Stimulated activated CD8-positive, alpha-beta memory T cell treated with anti-CD3 and anti-CD28 coated beads, Interleukin-7, amount 100 ng/mL, for 48 hours (primary cell): ENCODE measurements at regions not wholly inside any gene's neighbourhood (a gene's known extent, or its start where the extent isn't known, plus 50 kb on each side); places are given as distances from the start of the nearest gene placed in this dataset.
"Not testable (repeated sequence)": the region's sequence is repeated elsewhere in the genome, so short reads cannot be mapped to it uniquely, and the experiment has no call there.

Experiments used
- DNase-seq, 2 donors: peaks; one replicate each; pipeline ENCODE4 v3.0.0-alpha.2; 2020; ENCODE audit warnings: low read depth in 1 of 2; ENCODE audit errors: extremely low read depth in 1 of 2

DNA sequence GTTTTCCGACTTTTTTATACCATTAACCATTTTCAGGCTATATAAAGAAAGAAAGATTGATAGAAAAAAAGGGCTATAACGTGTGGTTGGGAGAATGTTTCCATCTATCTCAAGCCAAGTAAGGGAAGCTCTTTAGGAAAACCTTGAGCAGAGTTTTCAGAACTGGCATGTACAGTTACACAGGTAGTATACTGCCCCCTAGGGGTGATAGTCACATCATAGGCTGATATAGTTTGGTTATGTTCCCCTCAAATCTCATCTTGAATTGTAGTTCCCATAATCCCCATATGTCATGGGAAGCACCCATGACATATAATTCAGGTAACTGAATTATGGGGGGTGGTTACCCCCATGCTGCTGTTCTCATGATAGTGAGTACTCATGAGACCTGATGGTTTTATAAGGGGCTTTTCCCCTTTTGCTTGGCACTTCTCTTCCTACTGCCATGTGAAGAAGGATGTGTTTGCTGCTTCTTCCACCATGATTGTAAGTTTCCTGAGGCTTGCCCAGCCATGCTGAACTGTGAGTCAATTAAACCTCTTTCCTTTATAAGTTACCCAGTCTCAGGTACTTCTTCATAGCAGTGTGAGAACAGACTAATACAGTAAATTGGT is 186.8 kb downstream of the TMA16 start:
- no peak for DNase-seq

DNA sequence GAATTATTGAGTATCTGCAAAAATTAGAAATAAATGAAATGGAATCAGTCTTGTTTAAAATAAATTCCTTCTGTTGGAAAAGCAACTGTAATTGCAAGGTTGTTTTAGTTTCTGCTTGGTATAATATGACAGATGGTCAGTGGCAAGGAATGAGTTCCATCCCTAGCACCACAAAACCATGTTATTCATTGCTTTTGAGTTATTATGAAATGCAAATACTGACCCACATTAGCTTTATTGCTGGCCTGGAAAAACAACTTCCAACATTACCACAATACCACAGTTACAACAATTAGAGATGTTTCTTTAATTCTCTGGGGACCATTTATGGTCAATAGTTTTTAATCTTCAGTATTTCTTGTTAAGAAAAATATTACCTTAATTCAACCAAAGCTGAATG is 194.4 kb downstream of the TMA16 start:
- no peak for DNase-seq

DNA sequence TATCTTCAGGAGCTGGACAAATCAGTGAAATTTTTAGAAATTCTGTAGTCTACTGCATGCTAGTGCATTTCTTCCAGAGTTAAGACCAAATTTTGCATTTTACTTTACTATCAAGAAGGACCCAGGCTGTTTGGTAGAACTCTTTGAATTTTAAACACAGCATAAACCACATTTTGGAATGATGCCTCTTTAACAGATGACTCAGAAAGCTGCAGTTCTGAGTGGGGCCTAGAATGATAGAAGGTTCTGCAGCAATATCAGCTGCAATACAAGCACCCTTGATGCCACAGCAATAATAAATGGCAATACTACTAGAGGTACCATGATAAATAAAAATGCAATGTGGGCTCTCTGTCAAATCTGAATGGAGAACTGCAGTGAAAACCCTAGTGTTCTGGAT is 198.7 kb downstream of the TMA16 start:
- DNase-seq = no peak

DNA sequence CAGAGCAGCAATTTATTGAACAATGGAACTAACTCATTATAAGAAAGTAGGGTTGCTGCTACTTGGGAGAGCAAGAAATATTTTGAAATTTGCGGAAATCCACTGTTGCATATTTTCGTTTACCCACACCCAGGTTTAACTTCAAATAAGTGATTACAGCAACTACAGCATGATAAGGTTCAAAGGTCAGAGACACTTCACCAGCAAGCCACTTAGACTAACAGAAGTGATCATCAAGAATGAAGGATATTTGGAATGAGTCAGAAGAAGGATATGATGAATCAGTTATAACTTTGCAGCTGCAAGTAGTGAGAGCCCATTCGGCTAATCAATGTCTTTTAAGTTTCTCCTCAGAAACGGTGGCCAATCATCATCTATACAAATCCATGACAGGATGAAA is 199.3 kb downstream of the TMA16 start:
- DNase-seq = no peak

DNA sequence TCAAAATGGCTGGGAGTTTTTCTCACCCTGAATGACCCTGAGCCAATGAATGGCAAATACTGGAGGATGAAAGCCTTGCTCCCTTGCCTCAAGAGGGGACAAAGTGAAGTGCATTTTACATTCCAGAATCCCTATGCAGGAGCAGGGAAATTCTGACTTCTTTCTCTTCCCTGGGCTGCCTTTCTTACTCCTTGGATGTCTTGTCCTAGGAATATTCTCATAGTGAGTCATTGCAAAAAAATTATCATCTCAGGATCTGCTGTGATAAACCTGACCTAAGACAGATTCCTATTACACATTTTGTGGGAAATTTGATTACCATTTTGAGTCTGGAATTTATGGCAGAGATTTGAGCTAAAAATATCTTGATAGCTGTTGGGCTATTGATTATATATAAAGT is 199.9 kb downstream of the TMA16 start:
- DNase-seq = no peak

DNA sequence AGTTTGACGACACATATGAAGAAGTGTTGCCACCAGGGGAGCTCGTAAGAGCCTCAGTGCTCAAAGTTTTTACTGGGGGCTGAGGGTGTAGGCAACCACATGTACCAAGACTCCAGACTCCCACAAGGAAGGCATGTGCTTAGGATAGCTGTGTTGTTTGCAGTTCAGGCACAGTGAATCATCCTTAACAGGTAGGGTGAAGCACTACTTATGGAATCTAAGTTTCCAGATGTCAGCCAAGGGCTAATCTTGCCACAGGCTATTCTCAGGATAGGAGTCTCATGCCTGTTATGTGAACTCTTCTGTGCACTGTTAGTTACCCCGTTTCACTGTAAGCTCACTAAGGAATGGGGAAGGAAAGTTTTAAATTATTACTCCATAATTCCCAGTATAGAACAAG is 202.6 kb downstream of the TMA16 start:
- DNase-seq = no peak

DNA sequence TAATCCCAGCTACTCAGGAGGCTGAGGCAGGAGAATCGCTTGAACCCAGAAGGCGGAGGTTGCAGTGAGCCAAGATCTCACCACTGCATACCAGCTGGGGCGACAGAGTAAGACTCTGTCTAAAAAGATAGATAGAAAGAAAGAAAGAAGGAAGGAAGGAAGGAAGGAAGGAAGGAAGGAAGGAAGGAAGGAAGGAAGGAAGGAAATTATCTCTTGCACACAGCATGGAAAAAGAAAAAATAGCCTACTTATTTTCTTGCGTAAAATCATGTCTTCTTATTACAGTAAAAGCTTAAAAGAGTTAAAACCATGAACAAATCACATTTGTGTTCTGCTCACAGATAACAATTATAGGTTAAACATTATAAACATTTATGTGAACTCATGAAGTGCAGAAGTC is 205.9 kb downstream of the TMA16 start:
- not testable (repeated sequence) for DNase-seq

DNA sequence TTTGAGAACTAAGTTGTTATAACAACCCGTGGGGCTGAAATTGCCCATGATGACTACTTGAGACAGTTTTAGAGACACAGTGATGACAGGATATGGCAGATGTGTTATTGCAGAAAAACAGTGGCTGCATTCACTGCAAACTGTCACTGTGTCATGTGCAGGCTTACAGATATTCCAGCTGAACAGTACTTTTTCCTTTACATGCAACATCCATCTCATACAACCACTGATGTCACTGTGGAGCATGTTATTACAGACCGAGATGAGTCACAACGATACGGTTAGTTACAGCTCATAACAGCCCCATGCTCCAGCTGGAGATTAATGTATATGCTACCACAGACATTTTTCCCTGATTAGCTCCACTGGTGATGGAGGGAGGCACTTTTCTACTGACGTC is 207.4 kb downstream of the TMA16 start:
- no peak for DNase-seq

DNA sequence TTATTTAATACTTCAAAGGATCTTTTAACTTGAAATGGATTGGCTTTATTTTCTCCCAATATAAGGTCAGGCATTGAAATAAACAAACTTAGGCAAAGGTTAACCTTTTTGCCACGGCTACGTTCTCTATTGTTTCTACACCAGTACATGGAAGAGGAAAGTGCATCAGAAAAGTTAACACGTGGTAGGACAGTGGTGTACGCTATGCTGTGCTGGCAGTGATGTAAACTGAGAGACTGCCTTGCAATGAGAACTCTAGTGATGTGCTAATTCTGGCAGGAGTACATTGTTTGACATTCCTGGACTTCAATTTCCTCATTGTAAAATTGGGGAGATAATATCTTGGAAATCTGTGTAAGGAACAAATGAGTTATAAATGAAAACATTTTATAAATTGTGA is 208.2 kb downstream of the TMA16 start:
- no peak for DNase-seq

DNA sequence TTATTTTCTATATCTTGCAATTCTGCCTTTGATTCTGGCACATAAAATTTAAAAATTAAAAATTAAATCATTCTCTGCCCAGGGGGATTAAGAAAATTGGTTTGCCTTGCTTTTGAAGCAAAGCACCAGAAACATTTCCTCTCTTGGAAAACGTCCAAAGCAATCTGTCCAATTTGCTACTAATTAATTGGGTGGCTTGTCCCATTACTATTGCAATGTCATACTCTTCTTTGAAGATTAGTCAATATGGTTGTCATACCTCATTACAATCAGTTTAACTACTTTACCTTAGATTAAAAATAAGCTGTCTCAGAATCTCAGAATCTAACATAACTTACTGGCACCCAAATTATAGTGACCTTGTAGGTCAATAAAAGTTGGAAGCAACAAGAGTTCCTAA is 208.8 kb downstream of the TMA16 start:
- DNase-seq = no peak

DNA sequence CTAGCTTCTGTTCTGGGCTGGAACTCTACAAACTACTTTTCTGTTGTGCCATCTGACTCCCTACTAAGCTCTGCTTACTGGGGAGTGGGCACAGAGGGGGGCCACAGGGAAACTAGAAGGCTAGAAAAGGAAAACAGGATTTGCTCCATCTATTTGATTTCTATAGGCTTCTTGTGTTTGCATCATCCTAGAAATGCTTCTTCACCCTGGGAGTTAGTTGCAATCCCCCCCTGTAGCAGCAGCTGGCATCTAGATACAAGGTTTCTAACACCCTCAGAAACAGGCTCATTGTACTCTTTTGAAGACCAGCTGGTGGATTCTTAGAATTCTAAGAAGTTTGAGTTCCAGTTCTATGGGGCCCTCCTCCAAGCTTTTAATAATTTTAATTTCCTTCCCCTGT is 213.4 kb downstream of the TMA16 start:
- DNase-seq = no peak

DNA sequence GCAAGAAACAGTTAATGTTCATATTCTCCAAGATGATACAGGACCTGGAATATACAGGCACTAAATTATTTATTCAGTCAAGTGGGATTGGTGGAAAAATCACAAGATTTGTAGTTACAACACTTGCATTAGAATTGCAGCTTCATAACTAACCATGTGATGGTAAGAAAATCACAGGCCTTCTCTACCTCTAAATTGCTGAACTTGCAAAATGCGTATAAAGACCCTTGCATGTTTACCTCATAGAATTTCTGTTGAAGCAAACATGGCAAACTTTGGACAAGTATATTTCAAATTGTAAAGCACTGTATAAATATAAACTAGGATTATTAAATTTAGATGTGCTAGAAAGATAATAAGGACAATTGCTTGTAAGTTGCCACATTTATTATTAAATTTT is 215.1 kb downstream of the TMA16 start:
- DNase-seq = no peak

DNA sequence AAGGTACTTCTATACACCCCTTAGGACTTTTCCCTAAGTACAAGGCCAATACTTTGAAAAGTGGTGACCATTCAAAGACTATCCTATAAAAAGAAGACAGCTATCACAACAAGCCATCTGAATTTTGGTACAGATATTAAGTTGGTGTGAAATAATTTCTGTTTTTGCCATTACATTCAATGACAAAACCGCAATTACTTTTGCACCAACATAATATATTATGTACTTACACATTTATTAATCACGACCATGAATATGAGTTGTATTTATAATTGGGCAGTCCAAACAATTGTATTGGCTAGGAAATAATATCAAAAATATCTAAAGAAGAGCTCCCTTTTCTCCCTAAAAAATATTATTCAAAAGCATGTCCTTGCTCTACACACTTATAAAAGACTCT is 215.7 kb downstream of the TMA16 start:
- DNase-seq = no peak

DNA sequence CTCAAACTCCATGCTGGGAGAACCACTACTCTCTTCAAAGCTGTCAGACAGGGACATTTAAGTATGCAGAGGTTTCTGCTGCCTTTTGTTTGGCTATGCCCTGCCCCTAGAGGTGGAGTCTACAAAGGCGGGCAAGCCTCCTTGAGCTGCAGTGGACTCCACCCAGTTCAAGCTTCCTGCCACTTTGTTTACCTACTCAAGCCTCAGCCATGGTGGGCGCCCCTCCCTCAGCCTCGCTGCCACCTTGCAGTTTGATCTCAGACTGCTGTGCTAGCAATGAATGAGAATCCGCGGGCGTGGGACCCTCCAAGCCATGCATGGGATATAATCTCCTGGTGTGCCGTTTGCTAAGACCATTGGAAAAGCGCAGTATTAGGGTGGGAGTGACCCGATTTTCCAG is 230.0 kb downstream of the TMA16 start:
- DNase-seq = not testable (repeated sequence)

DNA sequence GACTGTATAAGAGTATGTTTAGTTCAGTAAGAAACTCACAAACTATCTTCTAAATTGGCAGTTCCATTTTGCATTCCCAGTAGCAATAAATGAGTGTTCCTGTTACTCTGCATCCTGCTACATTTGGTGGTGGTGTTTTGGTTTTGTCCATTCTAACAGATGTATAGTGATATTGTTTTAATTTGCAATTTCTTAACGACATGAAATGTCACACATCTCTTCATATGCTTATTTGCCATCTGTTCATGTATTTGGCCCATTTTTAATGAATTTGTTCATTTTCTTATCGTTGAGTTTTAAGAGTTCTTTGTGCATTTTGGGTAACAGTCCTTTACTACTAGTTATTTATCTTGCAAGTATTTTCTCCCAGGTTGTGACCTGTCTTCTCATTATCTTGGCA is 232.2 kb downstream of the TMA16 start:
- DNase-seq = no peak

DNA sequence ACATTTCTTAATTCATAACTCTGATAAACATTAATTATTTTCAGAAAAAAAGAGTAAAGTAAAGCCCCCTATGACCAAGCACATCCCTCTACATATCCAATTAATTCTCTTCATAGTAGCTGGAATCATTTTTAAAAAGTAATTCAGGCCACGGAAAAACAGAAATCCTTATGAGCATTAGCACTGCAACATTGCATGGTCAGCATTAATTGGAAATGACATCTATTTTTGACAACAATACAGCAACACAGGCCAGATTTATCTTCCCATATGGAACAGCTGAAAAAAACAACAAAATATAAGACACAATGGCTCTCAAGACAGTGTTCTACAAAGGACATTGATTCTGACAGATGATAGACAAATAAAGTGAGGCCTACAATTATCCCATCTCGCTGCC is 236.6 kb downstream of the TMA16 start:
- no peak for DNase-seq

DNA sequence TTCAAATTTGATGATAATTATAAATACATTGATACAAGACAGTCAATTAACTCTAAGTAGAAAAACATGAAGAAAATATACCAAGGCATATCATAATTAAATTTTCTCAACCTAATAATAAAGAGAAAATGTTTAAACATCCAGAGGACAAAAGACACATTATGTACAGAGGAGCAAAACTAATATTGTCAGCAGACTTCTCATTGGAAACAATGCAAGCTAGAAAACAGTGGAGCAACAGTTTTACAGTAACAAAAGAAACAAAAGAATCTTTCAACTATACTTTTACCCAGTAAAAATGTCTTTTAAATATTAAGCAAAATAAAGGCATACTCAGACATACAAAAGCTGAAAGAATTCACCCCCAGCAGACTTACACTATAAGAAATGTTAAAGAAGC is 238.0 kb downstream of the TMA16 start:
- DNase-seq = no peak

DNA sequence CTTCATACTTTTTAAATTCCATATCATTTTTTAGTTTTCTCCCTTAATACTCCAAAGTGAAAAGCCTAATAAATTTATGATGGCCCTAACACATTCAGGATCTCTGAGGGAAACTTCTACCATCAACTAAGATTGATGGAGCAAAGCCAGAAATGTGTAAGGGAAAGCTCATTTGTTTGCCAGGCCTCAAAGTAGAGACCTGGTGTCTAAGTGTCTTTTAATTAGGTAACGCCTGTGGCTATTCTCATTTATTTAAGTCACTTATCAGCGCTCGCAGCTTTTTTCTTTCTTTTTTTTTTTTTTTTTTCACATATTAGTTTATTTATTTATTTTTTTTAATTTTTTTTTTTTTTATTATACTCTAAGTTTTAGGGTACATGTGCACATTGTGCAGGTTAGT is 242.4 kb downstream of the TMA16 start:
- DNase-seq = no peak

DNA sequence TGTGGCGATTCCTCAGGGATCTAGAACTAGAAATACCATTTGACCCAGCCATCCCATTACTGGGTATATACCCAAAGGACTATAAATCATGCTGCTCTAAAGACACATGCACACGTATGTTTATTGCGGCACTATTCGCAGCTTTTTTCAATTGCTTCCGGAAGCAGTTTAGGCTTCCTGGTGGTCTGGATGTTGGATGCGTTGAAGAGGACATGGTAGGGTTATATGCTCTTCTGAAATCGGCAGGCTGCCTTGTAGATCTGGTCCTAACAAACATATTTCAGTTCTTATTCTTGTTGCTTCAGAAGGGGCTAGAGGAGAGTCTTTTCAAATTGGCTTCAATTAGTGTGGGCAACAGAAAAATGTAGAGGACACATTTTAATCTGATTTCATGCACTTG is 243.4 kb downstream of the TMA16 start:
- not testable (repeated sequence) for DNase-seq

DNA sequence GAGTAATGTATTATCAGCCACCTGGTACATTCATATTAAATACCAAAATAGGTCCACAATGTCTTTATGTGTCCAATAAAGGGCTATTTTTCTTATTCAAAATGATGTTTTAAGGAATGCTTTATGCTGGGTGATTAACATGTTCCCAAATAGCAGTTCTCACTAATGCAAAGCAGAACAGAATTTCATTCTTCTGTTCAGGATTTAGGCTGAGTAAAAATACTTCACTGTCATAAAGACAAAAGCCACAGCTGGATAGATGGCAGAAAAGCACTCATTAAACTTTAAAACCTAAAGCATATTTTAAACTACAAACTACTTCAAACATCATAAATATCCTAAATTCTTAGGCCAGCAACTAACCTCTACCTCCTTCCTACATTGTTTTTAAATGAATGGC is 244.0 kb downstream of the TMA16 start:
- no peak for DNase-seq

DNA sequence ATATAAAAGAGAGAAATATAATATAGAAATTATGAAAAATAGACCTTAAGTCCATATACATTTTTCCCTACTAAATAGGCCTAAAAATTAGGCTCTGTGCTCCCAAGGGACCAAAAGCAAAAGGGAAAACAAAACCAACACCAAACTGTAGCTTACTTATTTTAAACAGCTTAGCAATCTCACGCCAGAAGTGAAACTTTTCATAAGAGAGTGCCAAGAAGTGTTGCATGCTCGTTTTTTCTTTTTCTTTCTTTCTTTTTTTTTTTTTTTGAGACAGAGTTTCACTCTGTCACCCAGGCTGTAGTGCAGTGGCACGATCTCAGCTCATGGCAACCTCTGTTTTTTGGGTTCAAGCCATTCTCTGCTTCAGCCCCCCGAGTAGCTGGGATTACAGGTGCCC is 250.4 kb downstream of the TMA16 start:
- no peak for DNase-seq

DNA sequence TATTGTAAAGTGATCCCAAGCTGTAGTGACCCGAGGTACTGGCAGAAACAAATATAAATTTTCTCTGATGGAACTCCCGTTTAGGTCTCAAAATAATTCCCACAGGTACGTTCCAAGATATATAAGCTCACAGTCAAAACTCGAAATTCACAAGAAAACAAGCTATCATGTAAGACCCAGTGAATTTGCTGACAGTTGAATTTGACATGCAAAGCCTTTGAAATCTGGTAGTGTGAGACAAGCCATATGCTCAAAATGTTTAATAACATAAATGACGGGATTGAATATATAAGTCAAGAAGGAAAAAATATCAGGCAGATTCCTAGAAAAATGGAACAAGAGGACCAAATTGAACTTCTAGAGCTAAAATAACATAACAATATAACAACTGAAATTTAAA is 252.8 kb downstream of the TMA16 start:
- no peak for DNase-seq

DNA sequence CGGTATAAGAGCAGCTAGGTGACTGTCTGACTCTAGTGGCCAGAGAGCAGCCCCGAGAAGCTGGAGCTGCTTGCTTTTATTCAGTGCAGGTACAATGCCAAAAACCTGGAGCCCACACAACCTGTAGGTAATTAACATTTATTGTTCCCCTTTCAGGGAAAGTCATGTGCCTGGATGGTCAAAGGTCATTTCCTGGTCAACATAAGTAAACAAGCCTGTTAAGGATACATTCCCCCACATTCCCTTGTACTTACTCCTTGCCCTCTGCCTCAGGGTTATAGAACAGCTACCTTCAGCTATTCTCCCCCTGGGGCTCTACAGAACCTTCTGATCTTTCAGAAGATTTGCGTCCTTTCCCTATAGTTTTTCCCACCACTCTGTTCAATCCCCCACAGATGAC is 253.4 kb downstream of the TMA16 start:
- no peak for DNase-seq

DNA sequence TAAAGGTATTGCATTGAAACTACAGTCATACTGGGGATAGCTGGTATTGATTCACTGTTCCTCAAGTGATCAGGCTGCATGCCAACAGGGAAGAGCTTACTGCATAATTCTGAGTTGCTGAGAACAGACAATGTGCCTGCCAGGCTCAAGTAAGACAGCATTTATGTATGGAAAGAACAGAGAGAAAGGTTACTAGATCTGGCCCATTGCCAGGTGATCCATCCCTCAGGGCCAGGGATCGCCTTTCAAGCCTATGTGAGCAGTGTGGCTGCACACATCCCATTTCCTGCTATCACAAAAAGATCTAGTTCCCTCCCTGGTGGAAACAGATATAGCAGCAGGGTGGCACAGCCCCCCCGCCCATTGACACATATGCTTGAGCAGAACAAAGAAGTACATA is 254.0 kb downstream of the TMA16 start:
- no peak for DNase-seq
